ENCODE measurements at regions not wholly inside any gene's neighbourhood (a gene's known extent, or its start where the extent isn't known, plus 50 kb on each side); places are given as distances from the start of the nearest gene placed in this dataset.

DNA sequence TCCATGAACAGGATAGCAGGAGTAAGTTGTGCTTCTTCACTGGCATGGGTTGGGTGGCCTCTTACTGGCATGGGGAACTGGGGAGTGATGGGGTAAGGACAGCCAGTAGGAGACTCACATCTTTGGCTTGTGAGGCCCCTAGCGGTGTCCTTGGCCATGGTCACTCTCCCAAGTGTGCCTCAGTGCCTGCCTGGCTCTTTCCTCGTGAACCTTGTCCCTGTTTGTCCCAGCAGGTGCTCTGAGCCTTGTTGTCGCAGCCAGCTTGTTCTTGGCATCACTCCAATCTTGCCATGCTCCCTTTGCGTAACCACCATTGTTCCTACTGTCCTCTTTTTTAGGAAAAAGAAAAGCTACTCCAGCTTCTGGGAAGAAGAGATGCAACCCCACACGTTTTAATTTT is 53.6 kb upstream of the SDK2 start:
- Histone ChIP-seq H3K4me3 (ENCODE audit: low read length) (no peak overlapping the region), H3F3A (ENCODE audit: insufficient read depth, low read length) (no peaks in the 10 kb centered on the region), H4K20me1 (ENCODE audit: insufficient read depth, low read length) (no peaks in the 10 kb centered on the region), H3K4me2 (ENCODE audit: low read depth, low read length) (no peak overlapping the region), H3K9me3 (replicated peaks; ENCODE audit: insufficient read depth, low read length) (no peaks in the 10 kb centered on the region), H3K79me2 (ENCODE audit: low read length) (no peaks in the 10 kb centered on the region), H3K27me3 (replicated peaks; ENCODE audit: insufficient read depth, low read length) (peaks cover 63% of the 10 kb centered on the region), H3K36me3 (replicated peaks; ENCODE audit: insufficient read depth, low read length) (no peaks in the 10 kb centered on the region), H3K9me2 (replicated peaks; ENCODE audit: insufficient read depth, low read length) (no peaks in the 10 kb centered on the region), H3K4me1 (ENCODE audit: low read length) (no peaks in the 10 kb centered on the region), H3K9ac (ENCODE audit: low read length) (no peak overlapping the region), H2AFZ (ENCODE audit: low read length) (no peak overlapping the region), H3K27ac (ENCODE audit: low read length) (no peak overlapping the region)
- DNase-seq: no peak
- no peak for TF ChIP-seq EZH2 (optimal IDR thresholded peaks at IDR 0.05; ENCODE audit: low read depth, low read length)
- TF ChIP-seq, protein P1, sequence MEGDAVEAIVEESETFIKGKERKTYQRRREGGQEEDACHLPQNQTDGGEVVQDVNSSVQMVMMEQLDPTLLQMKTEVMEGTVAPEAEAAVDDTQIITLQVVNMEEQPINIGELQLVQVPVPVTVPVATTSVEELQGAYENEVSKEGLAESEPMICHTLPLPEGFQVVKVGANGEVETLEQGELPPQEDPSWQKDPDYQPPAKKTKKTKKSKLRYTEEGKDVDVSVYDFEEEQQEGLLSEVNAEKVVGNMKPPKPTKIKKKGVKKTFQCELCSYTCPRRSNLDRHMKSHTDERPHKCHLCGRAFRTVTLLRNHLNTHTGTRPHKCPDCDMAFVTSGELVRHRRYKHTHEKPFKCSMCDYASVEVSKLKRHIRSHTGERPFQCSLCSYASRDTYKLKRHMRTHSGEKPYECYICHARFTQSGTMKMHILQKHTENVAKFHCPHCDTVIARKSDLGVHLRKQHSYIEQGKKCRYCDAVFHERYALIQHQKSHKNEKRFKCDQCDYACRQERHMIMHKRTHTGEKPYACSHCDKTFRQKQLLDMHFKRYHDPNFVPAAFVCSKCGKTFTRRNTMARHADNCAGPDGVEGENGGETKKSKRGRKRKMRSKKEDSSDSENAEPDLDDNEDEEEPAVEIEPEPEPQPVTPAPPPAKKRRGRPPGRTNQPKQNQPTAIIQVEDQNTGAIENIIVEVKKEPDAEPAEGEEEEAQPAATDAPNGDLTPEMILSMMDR (IDR thresholded peaks at IDR 0.05; ENCODE audit: low read length): no peak

DNA sequence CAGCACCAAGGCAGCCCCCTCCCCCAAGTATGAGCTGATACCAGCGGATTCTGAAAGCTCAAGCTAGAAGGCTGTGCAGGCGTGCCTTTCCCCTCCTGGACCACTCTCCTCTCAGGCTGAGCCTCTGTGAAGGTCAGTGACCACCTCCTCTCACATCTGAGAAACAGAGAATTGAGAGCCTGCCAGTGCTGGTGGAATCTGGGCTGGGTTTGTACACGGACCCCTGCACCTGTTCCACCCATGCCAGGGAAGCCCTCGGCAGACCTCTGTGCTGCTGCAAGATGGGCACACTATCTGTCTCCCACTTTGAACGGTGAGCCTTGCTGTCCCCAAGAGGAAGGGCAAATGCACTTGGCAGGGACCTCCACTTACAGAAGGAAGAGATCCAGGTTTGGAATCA is 54.7 kb upstream of the SDK2 start:
- Histone ChIP-seq H3K79me2 (ENCODE audit: low read length) (no peaks in the 10 kb centered on the region), H3K36me3 (replicated peaks; ENCODE audit: insufficient read depth, low read length) (no peaks in the 10 kb centered on the region), H4K20me1 (ENCODE audit: insufficient read depth, low read length) (no peaks in the 10 kb centered on the region), H3K9ac (ENCODE audit: low read length) (no peak overlapping the region), H3K4me3 (ENCODE audit: low read length) (no peak overlapping the region), H3F3A (ENCODE audit: insufficient read depth, low read length) (no peaks in the 10 kb centered on the region), H2AFZ (ENCODE audit: low read length) (no peak overlapping the region), H3K9me3 (replicated peaks; ENCODE audit: insufficient read depth, low read length) (no peaks in the 10 kb centered on the region), H3K9me2 (replicated peaks; ENCODE audit: insufficient read depth, low read length) (no peaks in the 10 kb centered on the region), H3K27me3 (replicated peaks; ENCODE audit: insufficient read depth, low read length) (peaks cover 63% of the 10 kb centered on the region), H3K27ac (ENCODE audit: low read length) (no peak overlapping the region), H3K4me2 (ENCODE audit: low read depth, low read length) (no peak overlapping the region), H3K4me1 (ENCODE audit: low read length) (no peaks in the 10 kb centered on the region)
- no peak for DNase-seq
- TF ChIP-seq EZH2phosphoT487 (IDR thresholded peaks at IDR 0.05; ENCODE audit: low read length): no peak
- TF ChIP-seq, protein P1 (IDR thresholded peaks at IDR 0.05; ENCODE audit: low read length): no peak
- TF ChIP-seq EZH2 (optimal IDR thresholded peaks at IDR 0.05; ENCODE audit: low read depth, low read length): no peak

DNA sequence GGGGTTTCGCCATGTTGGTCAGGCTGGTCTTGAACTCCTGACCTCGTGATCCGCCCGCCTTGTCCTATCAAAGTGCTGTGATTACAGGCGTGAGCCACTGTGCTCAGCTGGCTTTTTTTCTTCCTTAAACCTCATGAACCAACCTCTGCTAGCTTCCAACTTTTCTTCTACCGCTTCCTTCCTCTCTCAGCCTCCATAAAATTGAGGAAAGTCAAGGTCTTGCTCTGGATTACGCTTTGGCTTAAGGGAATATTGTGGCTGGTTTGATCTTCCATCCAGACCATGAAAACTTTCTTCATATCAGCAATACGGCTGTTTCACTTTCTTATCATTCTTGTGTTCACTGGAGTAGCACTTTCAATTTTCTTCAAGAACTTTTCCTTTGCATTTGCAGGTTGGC is 57.5 kb upstream of the SDK2 start:
- TF ChIP-seq EZH2 (optimal IDR thresholded peaks at IDR 0.05; ENCODE audit: low read depth, low read length): no peak
- TF ChIP-seq, protein P1 (IDR thresholded peaks at IDR 0.05; ENCODE audit: low read length): no peak
- TF ChIP-seq EZH2phosphoT487 (IDR thresholded peaks at IDR 0.05; ENCODE audit: low read length): no peak
- no peaks in the 10 kb centered on the region for H3K9me2 ChIP-seq (replicated peaks; ENCODE audit: insufficient read depth, low read length)
- no peak overlapping the region for H3K9ac ChIP-seq (ENCODE audit: low read length)
- no peaks in the 10 kb centered on the region for H3K36me3 ChIP-seq (replicated peaks; ENCODE audit: insufficient read depth, low read length)
- H3K4me2 ChIP-seq (ENCODE audit: low read depth, low read length): no peak overlapping the region
- H3K4me1 ChIP-seq (ENCODE audit: low read length): no peaks in the 10 kb centered on the region
- no peak overlapping the region for H3K4me3 ChIP-seq (ENCODE audit: low read length)
- H4K20me1 ChIP-seq (ENCODE audit: insufficient read depth, low read length): no peaks in the 10 kb centered on the region
- no peak for DNase-seq
- H3K27ac ChIP-seq (ENCODE audit: low read length): no peak overlapping the region
- H3K9me3 ChIP-seq (replicated peaks; ENCODE audit: insufficient read depth, low read length): no peaks in the 10 kb centered on the region
- H3K79me2 ChIP-seq (ENCODE audit: low read length): no peaks in the 10 kb centered on the region
- H2AFZ ChIP-seq (ENCODE audit: low read length): no peak overlapping the region
- no peaks in the 10 kb centered on the region for H3F3A ChIP-seq (ENCODE audit: insufficient read depth, low read length)
- peaks cover 87% of the 10 kb centered on the region for H3K27me3 ChIP-seq (replicated peaks; ENCODE audit: insufficient read depth, low read length)

Data from MM.1S (cell line).